Adrenal gland (tissue), 5 donors: ENCODE measurements at regions not wholly inside any gene's neighbourhood (a gene's known extent, or its start where the extent isn't known, plus 50 kb on each side); places are given as distances from the start of the nearest gene placed in this dataset.

Source experiments
- CTCF ChIP-seq, 6 experiments: fragments of 450-650 bp in 4 of 6; fragments of 200-600 bp in 2 of 6; sonication (generic) in 1 of 6; IDR thresholded peaks; 1 replicate in 5 of 6; 2 replicates in 1 of 6; pipeline versions ENCODE4 v1.5.1 to v1.8.0; 2016 to 2021; ENCODE audit warnings: antibody characterized with exemption in 6 of 6, mild to moderate bottlenecking in 2 of 6, moderate library complexity in 1 of 6
- POLR2A ChIP-seq, 2 donors: fragments of 450-650 bp; IDR thresholded peaks; one replicate each; pipeline ENCODE4 v1.6.1; 2017; ENCODE audit warnings: antibody characterized with exemption in 2 of 2, mild to moderate bottlenecking in 2 of 2, moderate library complexity in 1 of 2
- donor health status: DM: no; HTN: no; CAD: no.

- TF ChIP-seq CTCF (IDR thresholded peaks at IDR 0.05) (no peak), POLR2A (IDR thresholded peaks at IDR 0.05) (no peak)
Observed at GRCh38 chr16:63082101-63082500, 1045.9 kb upstream of the CDH8 start.
